ENCODE measurements at regions not wholly inside any gene's neighbourhood (a gene's known extent, or its start where the extent isn't known, plus 50 kb on each side); places are given as distances from the start of the nearest gene placed in this dataset.

- TF ChIP-seq, protein P1, sequence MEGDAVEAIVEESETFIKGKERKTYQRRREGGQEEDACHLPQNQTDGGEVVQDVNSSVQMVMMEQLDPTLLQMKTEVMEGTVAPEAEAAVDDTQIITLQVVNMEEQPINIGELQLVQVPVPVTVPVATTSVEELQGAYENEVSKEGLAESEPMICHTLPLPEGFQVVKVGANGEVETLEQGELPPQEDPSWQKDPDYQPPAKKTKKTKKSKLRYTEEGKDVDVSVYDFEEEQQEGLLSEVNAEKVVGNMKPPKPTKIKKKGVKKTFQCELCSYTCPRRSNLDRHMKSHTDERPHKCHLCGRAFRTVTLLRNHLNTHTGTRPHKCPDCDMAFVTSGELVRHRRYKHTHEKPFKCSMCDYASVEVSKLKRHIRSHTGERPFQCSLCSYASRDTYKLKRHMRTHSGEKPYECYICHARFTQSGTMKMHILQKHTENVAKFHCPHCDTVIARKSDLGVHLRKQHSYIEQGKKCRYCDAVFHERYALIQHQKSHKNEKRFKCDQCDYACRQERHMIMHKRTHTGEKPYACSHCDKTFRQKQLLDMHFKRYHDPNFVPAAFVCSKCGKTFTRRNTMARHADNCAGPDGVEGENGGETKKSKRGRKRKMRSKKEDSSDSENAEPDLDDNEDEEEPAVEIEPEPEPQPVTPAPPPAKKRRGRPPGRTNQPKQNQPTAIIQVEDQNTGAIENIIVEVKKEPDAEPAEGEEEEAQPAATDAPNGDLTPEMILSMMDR (IDR thresholded peaks at IDR 0.05; ENCODE audit: low read depth, low read length, poor library complexity, severe bottlenecking), result no peak
- TF ChIP-seq EZH2phosphoT487 (IDR thresholded peaks at IDR 0.05; ENCODE audit: borderline replicate concordance, low read length), result no peak
- Histone ChIP-seq H3K4me1 (ENCODE audit: control insufficient read depth, low read length) (no peaks in the 10 kb centered on the region), H3K79me2 (ENCODE audit: control insufficient read depth, low read length) (no peaks in the 10 kb centered on the region)
These were observed 996.6 kb downstream of the TLE1 start for GRCh38 chr9:80692751-80693150.

DNA sequence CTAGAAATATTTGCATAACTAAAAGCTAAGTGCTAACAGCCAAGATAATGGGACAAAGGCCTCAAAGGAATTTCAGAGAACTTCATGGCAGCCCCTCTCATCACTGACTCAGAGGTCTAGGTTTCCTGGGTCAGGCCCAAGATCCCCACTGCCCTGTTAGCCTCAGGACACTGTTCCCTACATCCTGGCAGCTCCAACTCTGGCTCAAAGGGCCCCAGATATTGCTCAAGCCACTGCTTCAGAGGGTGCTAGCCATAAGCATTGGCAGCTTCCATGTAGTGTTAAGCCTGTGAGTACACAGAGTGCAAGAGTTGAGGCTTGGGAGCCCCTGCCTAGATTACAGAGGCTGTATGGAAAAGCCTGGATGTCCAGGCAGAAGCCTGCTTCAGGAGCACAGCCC is 998.1 kb downstream of the TLE1 start:
- Histone ChIP-seq H3K27ac (ENCODE audit: low read depth, low read length) (no peak overlapping the region), H3F3A (ENCODE audit: control insufficient read depth, insufficient read depth) (no peaks in the 10 kb centered on the region), H3K4me2 (ENCODE audit: low read length) (no peak overlapping the region), H3K9me3 (ENCODE audit: control insufficient read depth, insufficient read depth, low read length) (no peaks in the 10 kb centered on the region), H3K27me3 (ENCODE audit: control insufficient read depth, low read length) (no peaks in the 10 kb centered on the region), H3K79me2 (ENCODE audit: control insufficient read depth, low read length) (no peaks in the 10 kb centered on the region), H3K4me1 (ENCODE audit: control insufficient read depth, low read length) (no peaks in the 10 kb centered on the region), H3K4me3 (ENCODE audit: low read length) (no peak overlapping the region), H3K9me2 (replicated peaks; ENCODE audit: control insufficient read depth, low read length) (no peaks in the 10 kb centered on the region), H3K36me3 (ENCODE audit: control insufficient read depth, low read length) (no peaks in the 10 kb centered on the region), H4K20me1 (ENCODE audit: control insufficient read depth, insufficient read depth, low read depth, low read length) (no peaks in the 10 kb centered on the region)
- TF ChIP-seq EZH2phosphoT487 (IDR thresholded peaks at IDR 0.05; ENCODE audit: borderline replicate concordance, low read length), result no peak
- TF ChIP-seq, protein P1 (IDR thresholded peaks at IDR 0.05; ENCODE audit: low read depth, low read length, poor library complexity, severe bottlenecking), result no peak

More at GRCh38 chr9:80692751-80693150, 996.6 kb downstream of the TLE1 start:
- Histone ChIP-seq H3K27me3 (ENCODE audit: control insufficient read depth, low read length) (no peaks in the 10 kb centered on the region), H4K20me1 (ENCODE audit: control insufficient read depth, insufficient read depth, low read depth, low read length) (no peaks in the 10 kb centered on the region), H3K9me2 (replicated peaks; ENCODE audit: control insufficient read depth, low read length) (no peaks in the 10 kb centered on the region), H3K4me3 (ENCODE audit: low read length) (no peak overlapping the region), H3K36me3 (ENCODE audit: control insufficient read depth, low read length) (no peaks in the 10 kb centered on the region), H3K27ac (ENCODE audit: low read depth, low read length) (no peak overlapping the region), H3F3A (ENCODE audit: control insufficient read depth, insufficient read depth) (no peaks in the 10 kb centered on the region), H3K9me3 (ENCODE audit: control insufficient read depth, insufficient read depth, low read length) (no peaks in the 10 kb centered on the region), H3K4me2 (ENCODE audit: low read length) (no peak overlapping the region)

DNA sequence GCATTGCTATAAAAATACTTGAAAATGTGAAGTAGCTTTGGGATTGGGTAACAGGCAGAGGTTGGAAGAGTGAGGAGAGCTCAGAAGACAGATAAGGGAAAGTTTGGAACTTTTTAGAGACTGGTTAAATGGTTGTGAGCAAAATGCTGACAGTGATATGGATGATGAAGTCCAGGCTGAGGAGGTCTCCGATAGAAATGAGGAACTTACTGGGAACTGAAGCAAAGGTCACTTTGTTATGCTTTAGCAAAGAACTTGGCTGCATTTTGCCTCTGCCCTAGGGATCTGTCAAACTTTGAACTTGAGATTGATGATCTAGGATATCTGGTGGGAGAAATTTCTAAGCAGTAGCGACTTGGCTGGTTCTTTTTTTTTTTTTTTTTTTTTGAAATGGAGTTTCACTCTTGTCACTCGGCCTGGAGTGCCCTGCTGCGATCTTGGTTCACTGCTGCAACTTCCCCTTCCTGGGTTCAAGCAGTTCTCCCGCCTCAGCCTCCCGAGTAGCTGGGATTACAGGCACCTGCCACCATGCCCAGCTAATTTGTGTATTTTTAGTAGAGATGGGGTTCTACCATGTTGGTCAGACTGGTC is 998.9 kb downstream of the TLE1 start:
- Histone ChIP-seq H3K79me2 (ENCODE audit: control insufficient read depth, low read length) (no peaks in the 10 kb centered on the region), H3K9me3 (ENCODE audit: control insufficient read depth, insufficient read depth, low read length) (no peaks in the 10 kb centered on the region), H3K9me2 (replicated peaks; ENCODE audit: control insufficient read depth, low read length) (no peaks in the 10 kb centered on the region), H3F3A (ENCODE audit: control insufficient read depth, insufficient read depth) (no peaks in the 10 kb centered on the region), H4K20me1 (ENCODE audit: control insufficient read depth, insufficient read depth, low read depth, low read length) (no peaks in the 10 kb centered on the region), H3K27me3 (ENCODE audit: control insufficient read depth, low read length) (no peaks in the 10 kb centered on the region), H3K4me3 (ENCODE audit: low read length) (no peak overlapping the region), H3K36me3 (ENCODE audit: control insufficient read depth, low read length) (no peaks in the 10 kb centered on the region), H3K4me2 (ENCODE audit: low read length) (no peak overlapping the region), H3K27ac (ENCODE audit: low read depth, low read length) (no peak overlapping the region), H3K4me1 (ENCODE audit: control insufficient read depth, low read length) (no peaks in the 10 kb centered on the region)
- TF ChIP-seq, protein P1 (IDR thresholded peaks at IDR 0.05; ENCODE audit: low read depth, low read length, poor library complexity, severe bottlenecking), result no peak
- no peak for TF ChIP-seq EZH2phosphoT487 (IDR thresholded peaks at IDR 0.05; ENCODE audit: borderline replicate concordance, low read length)
